DND-41 (cell line): ENCODE measurements at regions not wholly inside any gene's neighbourhood (a gene's known extent, or its start where the extent isn't known, plus 50 kb on each side); places are given as distances from the start of the nearest gene placed in this dataset.

Experiments
- CTCF ChIP-seq: IDR thresholded peaks from 2 replicates; pipeline ENCODE4 v1.5.1; 2012; ENCODE audit warnings: borderline replicate concordance, low read length, moderate library complexity, mild to moderate bottlenecking; ENCODE audit not compliant: poor library complexity, severe bottlenecking; ENCODE audit errors: extremely low read depth
- EZH2 ChIP-seq: IDR thresholded peaks from 3 replicates; pipeline ENCODE4 v1.6.1; 2012; ENCODE audit warnings: borderline replicate concordance, low read depth, mild to moderate bottlenecking, moderate library complexity, low read length, inconsistent platforms; ENCODE audit not compliant: severe bottlenecking

GRCh38 chr5:53334431-53334941, 145.9 kb upstream of the FST start:
- TF ChIP-seq CTCF (no peak), EZH2 (no peak)
